ENCODE measurements at regions not wholly inside any gene's neighbourhood (a gene's known extent, or its start where the extent isn't known, plus 50 kb on each side); places are given as distances from the start of the nearest gene placed in this dataset.

DNA sequence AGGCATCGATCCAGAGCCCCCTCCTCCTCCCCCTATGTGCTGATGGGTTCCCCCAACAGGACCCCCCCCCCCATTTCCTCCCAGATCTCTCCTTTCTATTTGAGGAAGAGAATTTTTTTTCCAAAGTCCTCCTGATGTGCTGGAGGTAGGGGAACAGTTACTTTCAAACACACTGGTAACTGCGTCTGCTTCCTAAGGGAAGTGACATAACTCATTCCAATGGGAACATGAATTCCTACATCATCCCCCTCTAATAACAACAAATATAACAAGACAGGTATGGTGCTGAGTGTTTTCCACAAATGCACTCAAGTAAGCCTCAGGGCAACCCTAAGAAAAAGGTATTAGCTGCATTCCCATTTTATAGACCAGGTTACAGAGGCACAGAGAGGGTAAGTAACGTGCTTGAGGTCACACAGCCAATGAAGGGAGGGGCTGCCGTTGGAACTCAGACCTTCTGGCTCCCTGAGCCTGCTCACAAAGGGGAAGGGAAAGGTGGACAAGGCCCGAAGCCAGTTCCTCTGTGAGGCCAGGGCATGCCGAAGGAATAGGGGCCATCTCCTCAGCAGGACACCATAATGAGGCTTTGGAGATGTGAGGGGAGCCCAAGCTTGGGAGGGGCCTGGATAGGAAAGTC, 121.1 kb upstream of the NCOR2 start:
- TF ChIP-seq, protein P1, sequence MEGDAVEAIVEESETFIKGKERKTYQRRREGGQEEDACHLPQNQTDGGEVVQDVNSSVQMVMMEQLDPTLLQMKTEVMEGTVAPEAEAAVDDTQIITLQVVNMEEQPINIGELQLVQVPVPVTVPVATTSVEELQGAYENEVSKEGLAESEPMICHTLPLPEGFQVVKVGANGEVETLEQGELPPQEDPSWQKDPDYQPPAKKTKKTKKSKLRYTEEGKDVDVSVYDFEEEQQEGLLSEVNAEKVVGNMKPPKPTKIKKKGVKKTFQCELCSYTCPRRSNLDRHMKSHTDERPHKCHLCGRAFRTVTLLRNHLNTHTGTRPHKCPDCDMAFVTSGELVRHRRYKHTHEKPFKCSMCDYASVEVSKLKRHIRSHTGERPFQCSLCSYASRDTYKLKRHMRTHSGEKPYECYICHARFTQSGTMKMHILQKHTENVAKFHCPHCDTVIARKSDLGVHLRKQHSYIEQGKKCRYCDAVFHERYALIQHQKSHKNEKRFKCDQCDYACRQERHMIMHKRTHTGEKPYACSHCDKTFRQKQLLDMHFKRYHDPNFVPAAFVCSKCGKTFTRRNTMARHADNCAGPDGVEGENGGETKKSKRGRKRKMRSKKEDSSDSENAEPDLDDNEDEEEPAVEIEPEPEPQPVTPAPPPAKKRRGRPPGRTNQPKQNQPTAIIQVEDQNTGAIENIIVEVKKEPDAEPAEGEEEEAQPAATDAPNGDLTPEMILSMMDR (IDR thresholded peaks at IDR 0.05): no peak
- TF ChIP-seq, protein P2, sequence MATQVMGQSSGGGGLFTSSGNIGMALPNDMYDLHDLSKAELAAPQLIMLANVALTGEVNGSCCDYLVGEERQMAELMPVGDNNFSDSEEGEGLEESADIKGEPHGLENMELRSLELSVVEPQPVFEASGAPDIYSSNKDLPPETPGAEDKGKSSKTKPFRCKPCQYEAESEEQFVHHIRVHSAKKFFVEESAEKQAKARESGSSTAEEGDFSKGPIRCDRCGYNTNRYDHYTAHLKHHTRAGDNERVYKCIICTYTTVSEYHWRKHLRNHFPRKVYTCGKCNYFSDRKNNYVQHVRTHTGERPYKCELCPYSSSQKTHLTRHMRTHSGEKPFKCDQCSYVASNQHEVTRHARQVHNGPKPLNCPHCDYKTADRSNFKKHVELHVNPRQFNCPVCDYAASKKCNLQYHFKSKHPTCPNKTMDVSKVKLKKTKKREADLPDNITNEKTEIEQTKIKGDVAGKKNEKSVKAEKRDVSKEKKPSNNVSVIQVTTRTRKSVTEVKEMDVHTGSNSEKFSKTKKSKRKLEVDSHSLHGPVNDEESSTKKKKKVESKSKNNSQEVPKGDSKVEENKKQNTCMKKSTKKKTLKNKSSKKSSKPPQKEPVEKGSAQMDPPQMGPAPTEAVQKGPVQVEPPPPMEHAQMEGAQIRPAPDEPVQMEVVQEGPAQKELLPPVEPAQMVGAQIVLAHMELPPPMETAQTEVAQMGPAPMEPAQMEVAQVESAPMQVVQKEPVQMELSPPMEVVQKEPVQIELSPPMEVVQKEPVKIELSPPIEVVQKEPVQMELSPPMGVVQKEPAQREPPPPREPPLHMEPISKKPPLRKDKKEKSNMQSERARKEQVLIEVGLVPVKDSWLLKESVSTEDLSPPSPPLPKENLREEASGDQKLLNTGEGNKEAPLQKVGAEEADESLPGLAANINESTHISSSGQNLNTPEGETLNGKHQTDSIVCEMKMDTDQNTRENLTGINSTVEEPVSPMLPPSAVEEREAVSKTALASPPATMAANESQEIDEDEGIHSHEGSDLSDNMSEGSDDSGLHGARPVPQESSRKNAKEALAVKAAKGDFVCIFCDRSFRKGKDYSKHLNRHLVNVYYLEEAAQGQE (IDR thresholded peaks at IDR 0.05; ENCODE audit: insufficient read depth in 1 of 2, low read depth in 2 of 2, low read length in 1 of 2): no peak
- TF ChIP-seq SIN3A (IDR thresholded peaks at IDR 0.05; ENCODE audit: borderline replicate concordance, insufficient read depth, low read depth, low read length): no peak
- TF ChIP-seq POLR2AphosphoS5 (IDR thresholded peaks at IDR 0.05; ENCODE audit: low read depth, low read length): no peak

All from Panc1 (cell line).